Mesothelial cell of epicardium (in vitro differentiated cells): ENCODE measurements at regions not wholly inside any gene's neighbourhood (a gene's known extent, or its start where the extent isn't known, plus 50 kb on each side); places are given as distances from the start of the nearest gene placed in this dataset.
"Not testable (repeated sequence)": the region's sequence is repeated elsewhere in the genome, so short reads cannot be mapped to it uniquely, and the experiment has no call there.

Experiments used
- DNase-seq, 2 experiments: peaks; one replicate each; pipeline ENCODE4 v3.0.0; 2021; ENCODE audit warnings: low spot score in 2 of 2; ENCODE audit not compliant: unreplicated experiment in 2 of 2
- H3K27ac Mint-ChIP-seq: 2 replicates; pipeline ENCODE4 v1.8.0; 2021; ENCODE audit warnings: mixed read lengths
- H3K27me3 Mint-ChIP-seq: 2 replicates; pipeline ENCODE4 v1.8.0; 2021; ENCODE audit warnings: low read depth, mixed read lengths
- H3K36me3 Mint-ChIP-seq: 2 replicates; pipeline ENCODE4 v1.8.0; 2021; ENCODE audit warnings: mixed read lengths
- H3K4me1 Mint-ChIP-seq: 2 replicates; pipeline ENCODE4 v1.8.0; 2021; ENCODE audit warnings: mixed read lengths
- H3K4me3 Mint-ChIP-seq: 2 replicates; pipeline ENCODE4 v1.8.0; 2021; ENCODE audit warnings: mild to moderate bottlenecking, moderate library complexity, mixed read lengths
- H3K9me3 Mint-ChIP-seq: 2 replicates; pipeline ENCODE4 v1.8.0; 2021; ENCODE audit warnings: mixed read lengths
- CTCF ChIP-seq: fragments of 200-600 bp; sonication (generic); IDR thresholded peaks from one replicate; pipeline ENCODE4 v1.5.0; 2021; ENCODE audit warnings: antibody characterized with exemption; ENCODE audit not compliant: unreplicated experiment

GRCh38 chr13:54248306-54248705 lies 1219.7 kb downstream of the OLFM4 start:
- no peak for TF ChIP-seq CTCF
- DNase-seq: no peak
- Mint-ChIP-seq H3K27me3 (no peaks in the 10 kb centered on the region), H3K4me1 (no peaks in the 10 kb centered on the region), H3K9me3 (peaks cover 10% of the 10 kb centered on the region), H3K27ac (no peak overlapping the region), H3K4me3 (no peak overlapping the region), H3K36me3 (no peaks in the 10 kb centered on the region)

GRCh38 chr13:54261856-54262255 lies 1233.2 kb downstream of the OLFM4 start:
- TF ChIP-seq CTCF: no peak
- H3K36me3 Mint-ChIP-seq: peaks cover 2% of the 10 kb centered on the region
- H3K27ac Mint-ChIP-seq: no peak overlapping the region
- H3K4me1 Mint-ChIP-seq: no peaks in the 10 kb centered on the region
- no peaks in the 10 kb centered on the region for H3K27me3 Mint-ChIP-seq
- H3K4me3 Mint-ChIP-seq: no peak overlapping the region
- DNase-seq: no peak
- peaks cover 12% of the 10 kb centered on the region for H3K9me3 Mint-ChIP-seq

- Mint-ChIP-seq H3K27me3 (peaks cover 11% of the 10 kb centered on the region), H3K4me3 (no peak overlapping the region), H3K4me1 (no peaks in the 10 kb centered on the region), H3K36me3 (peaks cover 2% of the 10 kb centered on the region), H3K9me3 (peaks cover 12% of the 10 kb centered on the region), H3K27ac (no peak overlapping the region)
- TF ChIP-seq CTCF: no peak
- DNase-seq: no peak
Measured at GRCh38 chr13:54263868-54264267, 1235.3 kb downstream of the OLFM4 start.

GRCh38 chr13:54267253-54267668 lies 1238.6 kb downstream of the OLFM4 start:
- not testable (repeated sequence) for H3K36me3 Mint-ChIP-seq, DNase-seq, H3K4me1 Mint-ChIP-seq, H3K4me3 Mint-ChIP-seq, H3K27ac Mint-ChIP-seq
- H3K27me3 Mint-ChIP-seq: peaks cover 21% of the 10 kb centered on the region
- peaks cover 12% of the 10 kb centered on the region for H3K9me3 Mint-ChIP-seq

GRCh38 chr13:54268013-54268695 lies 1239.5 kb downstream of the OLFM4 start:
- not testable (repeated sequence) for DNase-seq, H3K4me1 Mint-ChIP-seq, H3K4me3 Mint-ChIP-seq, H3K36me3 Mint-ChIP-seq, H3K27ac Mint-ChIP-seq
- peaks cover 21% of the 10 kb centered on the region for H3K27me3 Mint-ChIP-seq
- H3K9me3 Mint-ChIP-seq: peaks cover 12% of the 10 kb centered on the region

GRCh38 chr13:54287062-54287764 lies 1258.6 kb downstream of the OLFM4 start:
- no peak overlapping the region for H3K27ac Mint-ChIP-seq

More at GRCh38 chr13:54287062-54287764, 1258.6 kb downstream of the OLFM4 start:
- TF ChIP-seq CTCF: no peak
- Mint-ChIP-seq H3K9me3 (peaks cover 52% of the 10 kb centered on the region), H3K4me3 (no peak overlapping the region), H3K27me3 (no peaks in the 10 kb centered on the region), H3K4me1 (no peaks in the 10 kb centered on the region), H3K36me3 (peaks cover 8% of the 10 kb centered on the region)
- DNase-seq: no peak
